Keratinocyte (primary cell): ENCODE measurements at regions not wholly inside any gene's neighbourhood (a gene's known extent, or its start where the extent isn't known, plus 50 kb on each side); places are given as distances from the start of the nearest gene placed in this dataset.
A peak's percentile ranks its signal among the peaks of the same experiment; 100 is the strongest.

ENCODE experiments used
- DNase-seq: peaks from one replicate; pipeline ENCODE4 v3.0.0-alpha.2; 2011; ENCODE audit warnings: low read depth, missing footprints, low spot score
- FAIRE-seq: peaks from 2 replicates; lab custom pipeline; 2011; peaks lifted over from hg19 to GRCh38; lab: Jason Lieb, UNC
- H2AFZ ChIP-seq: 2 replicates; pipeline ENCODE4 v1.6.0; 2012; ENCODE audit warnings: low read length, control low read depth, inconsistent platforms; ENCODE audit not compliant: control insufficient read depth
- H3K27ac ChIP-seq: 2 replicates; pipeline ENCODE4 v1.5.1; 2011; ENCODE audit warnings: low read length; ENCODE audit not compliant: control insufficient read depth, insufficient read depth
- H3K27me3 ChIP-seq: 3 replicates; pipeline ENCODE4 v1.6.0; 2011; ENCODE audit warnings: low read length; ENCODE audit not compliant: control insufficient read depth, insufficient read depth; ENCODE audit errors: extremely low read depth
- H3K36me3 ChIP-seq, 2 experiments: 2 replicates in 1 of 2; 3 replicates in 1 of 2; pipeline ENCODE4 v1.5.1; 2011; ENCODE audit warnings: low read length in 2 of 2, mild to moderate bottlenecking in 1 of 2; ENCODE audit not compliant: control insufficient read depth in 2 of 2, insufficient read depth in 2 of 2; ENCODE audit errors: extremely low read depth in 1 of 2
- H3K4me1 ChIP-seq: 3 replicates; pipeline ENCODE4 v1.5.1; 2011; ENCODE audit warnings: low read length; ENCODE audit not compliant: control insufficient read depth, insufficient read depth; ENCODE audit errors: extremely low read depth
- H3K4me2 ChIP-seq: 3 replicates; pipeline ENCODE4 v1.6.0; 2011; ENCODE audit warnings: low read depth, low read length; ENCODE audit not compliant: control insufficient read depth, insufficient read depth; ENCODE audit errors: extremely low read depth
- H3K4me3 ChIP-seq, 3 experiments: fragments of 200-600 bp in 1 of 3; sonication (generic) in 1 of 3; 2 replicates in 2 of 3; 3 replicates in 1 of 3; pipeline ENCODE4 v1.5.1; 2011 to 2016; ENCODE audit warnings: low read length in 3 of 3, mild to moderate bottlenecking in 3 of 3, control low read depth in 2 of 3, inconsistent platforms in 1 of 3, low read depth in 1 of 3, mixed read lengths in 1 of 3, mixed run types in 1 of 3, moderate library complexity in 1 of 3; ENCODE audit not compliant: control insufficient read depth in 2 of 3, insufficient read depth in 2 of 3; ENCODE audit errors: extremely low read depth in 1 of 3
- H3K79me2 ChIP-seq: 2 replicates; pipeline ENCODE4 v1.6.0; 2012; ENCODE audit warnings: low read length; ENCODE audit not compliant: control insufficient read depth, insufficient read depth
- H3K9ac ChIP-seq: 3 replicates; pipeline ENCODE4 v1.6.0; 2011; ENCODE audit warnings: low read length; ENCODE audit not compliant: control insufficient read depth, insufficient read depth; ENCODE audit errors: extremely low read depth
- H3K9me1 ChIP-seq: 3 replicates; pipeline ENCODE4 v1.6.0; 2011; ENCODE audit warnings: low read length; ENCODE audit not compliant: control insufficient read depth, insufficient read depth; ENCODE audit errors: extremely low read depth
- H3K9me3 ChIP-seq: 2 replicates; pipeline ENCODE4 v1.5.1; 2012; ENCODE audit warnings: low read depth, low read length; ENCODE audit not compliant: control insufficient read depth
- H4K20me1 ChIP-seq: 3 replicates; pipeline ENCODE4 v1.6.0; 2011; ENCODE audit warnings: low read length; ENCODE audit not compliant: control insufficient read depth, insufficient read depth; ENCODE audit errors: extremely low read depth
- CTCF ChIP-seq, 3 experiments: IDR thresholded peaks in 1 of 3; conservative IDR thresholded peaks in 1 of 3; optimal IDR thresholded peaks in 1 of 3; 2 replicates in 2 of 3; 3 replicates in 1 of 3; pipeline versions ENCODE3 to v1.5.1; 2011; ENCODE audit warnings: low read length in 3 of 3, mild to moderate bottlenecking in 3 of 3, moderate library complexity in 2 of 3, control low read depth in 1 of 3, inconsistent platforms in 1 of 3; ENCODE audit not compliant: insufficient read depth in 2 of 3; ENCODE audit errors: extremely low read depth in 1 of 3
- EZH2 ChIP-seq: IDR thresholded peaks from one replicate; pipeline ENCODE4 v1.6.1; 2012; ENCODE audit warnings: inconsistent platforms, mild to moderate bottlenecking, low read length, moderate library complexity
- dilution Hi-C: fragments of 300-500 bp; cut with MboI; formaldehyde crosslinking; loops from one replicate; pipeline ENCODE4 v1.7.0; 2020; ENCODE audit warnings: low sequenced_read_pairs; ENCODE audit not compliant: extremely low pct_ligation_motif_present

DNA sequence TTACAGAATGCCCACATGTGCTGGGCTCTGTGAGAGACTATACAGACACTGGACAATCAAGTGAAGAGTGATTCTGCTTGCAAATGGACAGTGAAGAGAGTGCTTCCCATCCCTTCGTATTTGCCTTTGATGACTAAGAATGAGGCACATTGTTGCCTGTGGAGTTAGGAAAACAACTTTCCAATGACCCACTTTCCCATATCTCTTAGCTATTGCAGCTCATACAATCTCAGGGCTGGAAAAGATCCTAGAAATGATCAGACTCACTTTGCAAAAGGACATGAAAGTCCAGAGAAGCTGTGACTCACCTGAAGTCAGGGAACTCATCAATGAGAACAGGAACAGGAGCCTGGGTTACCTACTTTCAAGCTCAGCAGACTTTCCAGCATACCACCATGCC lies 440.5 kb upstream of the TCF4 start:
- Histone ChIP-seq H3K4me2 (no peak overlapping the region), H4K20me1 (no peaks in the 10 kb centered on the region), H3K9ac (no peak overlapping the region), H3K36me3 (no peaks in the 10 kb centered on the region), H3K9me1 (no peaks in the 10 kb centered on the region), H3K4me1 (no peaks in the 10 kb centered on the region), H3K4me3 (no peak overlapping the region), H3K27ac (no peak overlapping the region), H3K79me2 (no peaks in the 10 kb centered on the region), H2AFZ (no peak overlapping the region), H3K9me3 (no peaks in the 10 kb centered on the region), H3K27me3 (no peaks in the 10 kb centered on the region)
- no peak for DNase-seq
- peak; percentile 53 for FAIRE-seq
- no peak for TF ChIP-seq CTCF (optimal IDR thresholded peaks at IDR 0.05 in 1 of 3, IDR thresholded peaks at IDR 0.05 in 1 of 3, conservative IDR thresholded peaks at IDR 0.05 in 1 of 3; ENCODE audit: extremely low read depth in 1 of 3, insufficient read depth in 2 of 3, low read length in 3 of 3)
- no peak for TF ChIP-seq EZH2
- dilution Hi-C loops, result no loop called here

DNA sequence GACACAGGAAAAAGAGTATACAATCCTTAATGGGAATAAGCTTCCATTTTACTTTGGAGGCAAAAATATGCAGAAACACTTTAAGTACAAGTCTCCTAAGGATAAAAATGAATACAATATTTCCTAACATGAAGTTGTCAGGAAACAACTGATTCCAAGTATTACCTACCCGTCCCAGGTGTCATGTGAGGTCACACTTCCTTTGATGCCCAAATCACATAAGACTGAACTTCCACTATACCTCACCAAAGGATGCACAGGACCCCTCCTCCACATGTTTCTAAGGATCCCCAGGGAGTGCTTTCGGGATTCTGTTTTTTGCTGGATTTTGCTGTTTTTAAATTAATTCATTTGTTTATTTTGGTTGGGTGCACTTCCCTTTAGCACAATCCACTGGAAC lies 438.5 kb upstream of the TCF4 start:
- H3K4me3 ChIP-seq, result no peak overlapping the region
- no peaks in the 10 kb centered on the region for H3K79me2 ChIP-seq
- no peak overlapping the region for H2AFZ ChIP-seq

More for the DNA sequence above, 438.5 kb upstream of the TCF4 start:
- Histone ChIP-seq H3K9me1 (no peaks in the 10 kb centered on the region), H3K9ac (no peak overlapping the region), H3K4me2 (no peak overlapping the region), H3K9me3 (no peaks in the 10 kb centered on the region), H3K4me1 (no peaks in the 10 kb centered on the region), H4K20me1 (no peaks in the 10 kb centered on the region), H3K36me3 (no peaks in the 10 kb centered on the region), H3K27ac (no peak overlapping the region), H3K27me3 (no peaks in the 10 kb centered on the region)
- DNase-seq (no peak), FAIRE-seq (no peak)
- TF ChIP-seq CTCF (optimal IDR thresholded peaks at IDR 0.05 in 1 of 3, IDR thresholded peaks at IDR 0.05 in 1 of 3, conservative IDR thresholded peaks at IDR 0.05 in 1 of 3; ENCODE audit: extremely low read depth in 1 of 3, insufficient read depth in 2 of 3, low read length in 3 of 3) (no peak), EZH2 (no peak)
- dilution Hi-C loops, result no loop called here
